GM21390 (cell line): ENCODE measurements at regions not wholly inside any gene's neighbourhood (a gene's known extent, or its start where the extent isn't known, plus 50 kb on each side); places are given as distances from the start of the nearest gene placed in this dataset.
"Not testable (repeated sequence)": the region's sequence is repeated elsewhere in the genome, so short reads cannot be mapped to it uniquely, and the experiment has no call there.

Source experiments
- ATAC-seq: cut with Tn5 transposase; IDR thresholded peaks from one replicate; pipeline ENCODE4 v1.9.1; 2021; ENCODE audit not compliant: unreplicated experiment

GRCh38 chr6:120826253-120826652, 508.0 kb downstream of the TBC1D32 start:
- no peak for ATAC-seq

GRCh38 chr6:120816794-120817193, 517.5 kb downstream of the TBC1D32 start:
- no peak for ATAC-seq

- ATAC-seq, result no peak
Observed at GRCh38 chr6:120805276-120805675, 529.0 kb downstream of the TBC1D32 start.

GRCh38 chr6:120804612-120805011, 529.7 kb downstream of the TBC1D32 start:
- no peak for ATAC-seq

DNA sequence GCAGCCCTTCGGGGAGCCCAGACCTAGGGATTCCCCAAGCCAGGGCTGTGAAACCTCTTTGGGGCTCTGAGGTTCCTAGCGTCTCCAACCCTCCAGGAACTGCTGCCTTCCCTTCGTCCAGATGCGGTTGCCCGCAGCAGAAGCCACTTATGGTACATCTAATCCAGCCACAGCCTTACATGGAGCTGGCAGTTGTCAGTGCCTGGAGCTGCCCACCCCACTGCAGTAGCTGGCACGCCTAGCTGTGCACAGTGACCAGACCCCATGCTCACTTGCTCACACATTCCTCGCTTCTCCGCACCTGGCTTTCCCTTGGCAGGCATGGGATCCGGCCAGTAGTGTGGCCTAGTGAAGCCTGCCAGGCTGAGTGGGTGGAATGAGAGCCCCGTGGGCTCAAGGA, 547.6 kb downstream of the TBC1D32 start:
- ATAC-seq, result no peak

GRCh38 chr6:120786256-120786655, 548.0 kb downstream of the TBC1D32 start:
- no peak for ATAC-seq

DNA sequence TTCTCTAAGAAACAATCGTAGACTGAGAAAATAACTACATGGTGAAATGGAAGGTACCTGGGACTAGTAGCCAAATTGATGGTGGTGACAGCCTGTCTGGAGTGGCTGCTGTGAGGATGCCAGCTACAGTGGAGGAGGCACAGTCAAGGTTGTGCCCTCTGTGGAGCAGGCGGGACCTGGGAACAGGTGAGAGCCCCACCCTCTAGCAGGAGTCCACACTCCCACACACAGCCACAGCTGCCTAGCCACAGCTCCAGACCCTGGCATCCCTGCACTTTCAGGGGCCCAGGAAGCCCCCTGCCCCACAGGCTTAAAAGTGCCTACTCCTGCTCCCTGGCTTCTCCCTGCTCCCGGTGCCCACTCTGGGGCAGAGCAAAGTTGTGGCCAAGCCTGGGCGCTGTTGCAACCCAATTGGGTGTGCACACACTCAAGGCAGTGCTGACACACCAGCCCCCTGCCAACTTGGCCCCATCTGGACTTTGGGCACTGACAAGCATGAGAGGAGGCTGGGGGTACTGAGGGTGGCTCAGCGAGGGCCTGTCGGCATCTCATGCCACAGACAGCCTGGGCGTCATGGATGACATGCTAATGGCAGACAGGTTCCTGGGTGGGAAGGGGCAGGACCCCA, 548.7 kb downstream of the TBC1D32 start:
- no peak for ATAC-seq

- no peak for ATAC-seq
Observed at GRCh38 chr6:120779441-120779840, 554.8 kb downstream of the TBC1D32 start.

- no peak for ATAC-seq
Observed at GRCh38 chr6:120775698-120776097, 558.6 kb downstream of the TBC1D32 start.

DNA sequence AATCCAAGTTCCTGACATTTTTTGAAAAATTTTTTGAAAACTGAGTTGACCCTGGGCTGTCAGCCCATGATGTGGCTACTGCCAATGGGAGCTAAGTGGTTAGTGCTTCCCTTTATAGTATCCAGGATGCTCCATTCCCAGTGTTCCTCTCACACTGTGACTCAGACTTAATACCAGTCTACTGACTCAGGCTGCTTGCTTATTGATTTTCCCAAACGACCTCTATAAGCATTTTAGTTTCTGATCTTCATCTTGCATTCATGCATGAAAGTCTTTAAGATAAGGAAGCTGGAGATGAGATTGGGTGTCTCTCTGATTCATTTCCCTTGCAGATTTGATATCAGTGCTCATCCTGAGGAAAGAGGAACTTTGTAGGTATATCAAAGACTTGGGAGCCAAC, 560.0 kb downstream of the TBC1D32 start:
- ATAC-seq, result no peak

DNA sequence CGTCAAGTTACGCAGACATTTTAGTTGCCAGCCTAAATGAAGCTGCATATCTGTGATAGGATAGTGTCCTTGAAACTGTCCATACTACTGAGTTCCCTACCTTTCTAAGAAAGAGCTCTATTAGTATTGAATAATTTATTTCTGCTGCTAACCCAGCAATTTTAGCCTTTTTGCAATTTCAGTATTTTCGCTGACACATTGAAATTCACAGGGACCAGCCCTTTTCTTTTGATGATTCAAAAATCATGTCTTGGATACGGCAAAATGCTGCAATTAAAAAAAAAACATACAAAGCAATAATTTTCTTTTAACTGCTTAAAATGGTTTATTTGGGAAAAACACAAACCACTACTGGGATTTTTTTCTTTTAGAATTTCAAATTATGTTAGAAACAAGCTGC, 563.3 kb downstream of the TBC1D32 start:
- ATAC-seq, result no peak

DNA sequence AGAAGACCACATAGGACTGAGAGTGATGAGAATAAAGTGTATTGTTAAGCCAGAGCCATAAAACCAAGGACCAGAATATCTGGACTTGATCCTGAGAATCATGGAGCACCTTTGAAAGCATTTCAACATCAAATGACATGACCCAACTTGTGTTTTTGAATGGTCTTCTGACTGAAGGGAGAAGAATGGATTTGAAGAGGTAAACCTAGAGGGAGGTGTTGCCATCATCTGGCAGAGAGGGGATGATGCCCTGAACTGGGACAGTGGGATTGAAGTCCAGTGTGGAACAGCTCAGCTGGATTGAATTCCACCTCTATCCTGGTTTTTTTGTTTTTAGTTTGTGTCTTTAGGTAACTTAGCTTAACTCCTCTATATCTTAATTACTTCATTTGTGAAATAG, 570.0 kb downstream of the TBC1D32 start:
- ATAC-seq, result no peak

DNA sequence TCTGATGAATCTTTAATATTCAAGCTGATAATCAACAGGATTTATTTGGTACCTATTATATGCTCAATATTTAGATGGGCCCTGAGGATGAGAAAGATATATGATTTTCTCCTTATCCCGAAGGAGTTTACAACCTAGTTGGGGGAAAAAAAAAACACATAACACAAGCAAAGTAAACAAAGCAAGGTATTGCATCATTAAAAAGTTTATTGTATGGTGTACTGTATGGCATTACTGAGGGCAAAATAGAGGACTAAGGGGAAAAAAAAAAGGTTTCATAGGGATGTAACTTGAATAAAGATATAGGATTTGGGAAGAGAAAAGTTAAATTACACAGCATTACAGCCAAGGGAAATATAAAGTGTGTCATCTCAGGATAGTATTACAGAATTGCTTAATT, 574.7 kb downstream of the TBC1D32 start:
- no peak for ATAC-seq

DNA sequence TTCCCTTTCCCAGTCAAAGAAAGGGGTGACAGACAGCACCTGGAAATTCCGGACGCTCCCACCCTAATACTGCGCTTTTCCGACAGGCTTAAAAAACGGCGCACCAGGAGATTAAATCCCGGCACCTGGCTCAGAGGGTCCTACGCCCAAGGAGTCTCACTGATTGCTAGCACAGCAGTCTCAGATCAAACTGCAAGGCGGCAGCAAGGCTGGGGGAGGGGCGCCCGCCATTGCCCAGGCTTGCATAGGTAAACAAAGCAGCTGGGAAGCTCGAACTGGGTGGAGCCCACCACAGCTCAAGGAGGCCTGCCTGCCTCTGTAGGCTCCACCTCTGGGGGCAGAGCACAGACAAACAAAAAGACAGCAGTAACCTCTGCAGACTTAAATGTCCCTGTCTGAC, 585.7 kb downstream of the TBC1D32 start:
- not testable (repeated sequence) for ATAC-seq

DNA sequence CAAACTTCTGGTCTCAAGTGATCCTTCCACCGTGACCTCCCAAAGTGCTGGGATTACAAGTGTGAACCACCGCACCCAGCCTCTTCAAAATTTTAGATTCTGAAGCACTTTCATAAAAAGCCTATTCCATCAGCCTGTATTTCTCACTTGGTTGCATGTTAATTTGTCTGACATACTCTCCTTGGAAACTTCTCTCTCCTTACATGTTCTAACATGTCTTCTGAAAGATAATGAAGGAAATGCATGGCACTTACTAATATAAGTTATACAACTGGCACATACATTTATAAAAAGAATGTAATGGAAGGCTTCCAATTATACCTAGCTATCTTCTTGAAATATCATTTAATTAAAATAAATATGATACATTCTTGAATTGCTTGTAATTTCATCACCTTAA, 597.5 kb downstream of the TBC1D32 start:
- no peak for ATAC-seq

- no peak for ATAC-seq
Observed at GRCh38 chr6:120735641-120736040, 598.6 kb downstream of the TBC1D32 start.

DNA sequence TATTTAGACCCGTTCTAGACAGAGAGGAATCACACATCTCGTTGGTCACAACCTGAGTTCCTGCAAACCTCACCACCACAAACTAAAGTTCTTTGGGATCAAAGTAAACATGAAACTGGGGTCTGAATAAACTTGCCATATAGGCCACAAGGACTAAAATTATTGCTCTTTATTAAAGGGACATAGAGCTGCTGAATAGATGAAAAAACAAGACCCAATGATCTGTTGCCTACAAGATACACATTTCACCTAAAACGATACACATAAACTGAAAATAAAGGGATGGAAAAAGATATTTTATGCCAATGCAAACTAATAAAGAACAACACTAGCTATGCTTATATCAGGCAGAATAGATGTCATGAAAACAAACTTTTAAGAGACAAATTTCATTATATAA, 623.0 kb downstream of the TBC1D32 start:
- ATAC-seq, result no peak

GRCh38 chr6:120700001-120700400, 634.3 kb downstream of the TBC1D32 start:
- no peak for ATAC-seq

DNA sequence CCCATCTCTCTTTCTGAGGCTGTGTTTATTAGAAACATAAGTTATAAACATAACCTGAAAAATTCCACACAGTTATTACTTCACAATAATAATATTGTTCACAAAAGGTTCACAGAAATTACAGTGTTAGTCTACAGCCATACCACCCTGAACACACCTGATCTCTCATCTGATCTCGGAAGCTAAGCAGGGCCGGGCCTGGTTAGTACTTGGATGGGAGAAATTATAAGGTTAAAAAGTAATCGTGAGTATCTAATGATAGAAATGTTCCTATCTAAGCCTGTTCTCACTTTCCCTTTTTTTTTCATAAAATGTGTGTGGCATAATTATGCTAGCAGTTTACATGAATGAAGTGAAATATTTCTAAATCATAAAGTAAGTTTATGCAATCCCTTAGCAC, 647.8 kb downstream of the TBC1D32 start:
- ATAC-seq, result no peak

GRCh38 chr6:120682145-120682544, 652.1 kb downstream of the TBC1D32 start:
- no peak for ATAC-seq

- no peak for ATAC-seq
Observed at GRCh38 chr6:120681204-120681603, 653.1 kb downstream of the TBC1D32 start.

DNA sequence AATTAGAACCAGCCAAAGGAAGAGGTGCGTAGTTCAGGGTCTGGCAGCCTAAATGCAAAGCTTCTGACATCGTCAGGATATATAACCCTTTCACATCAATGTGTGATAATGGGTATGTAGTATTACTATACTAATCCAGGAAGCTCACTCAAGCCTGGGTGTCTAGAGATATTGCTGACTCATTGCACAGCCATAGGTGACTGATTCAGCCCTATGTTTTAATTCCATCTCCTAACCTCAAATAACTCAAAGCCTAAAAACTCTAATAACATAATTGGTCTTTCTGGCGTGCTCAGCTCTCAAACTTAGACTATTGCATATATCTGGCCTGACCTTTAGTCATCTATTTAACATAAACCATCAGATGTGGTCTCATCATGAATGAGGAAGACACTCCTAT, 658.4 kb downstream of the TBC1D32 start:
- no peak for ATAC-seq

DNA sequence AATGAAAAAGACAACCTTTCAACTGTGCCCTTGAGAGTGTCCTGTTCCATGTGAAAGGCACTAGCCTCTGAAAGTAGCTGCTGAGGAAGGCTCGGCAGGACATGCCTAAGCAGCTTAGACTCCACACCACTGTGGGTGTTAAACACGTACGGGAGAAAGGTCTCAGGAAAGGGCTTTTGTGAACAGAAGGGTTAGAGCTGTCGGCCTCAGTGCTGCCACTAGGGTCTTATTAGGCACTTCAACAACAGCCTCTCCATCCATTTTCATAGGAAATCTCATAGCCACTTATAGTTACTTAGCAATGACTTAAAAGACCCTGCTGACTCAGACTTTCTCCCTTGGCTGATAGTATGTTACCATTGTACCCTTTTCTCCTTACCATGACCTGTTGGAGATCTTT, 662.8 kb downstream of the TBC1D32 start:
- ATAC-seq, result no peak

DNA sequence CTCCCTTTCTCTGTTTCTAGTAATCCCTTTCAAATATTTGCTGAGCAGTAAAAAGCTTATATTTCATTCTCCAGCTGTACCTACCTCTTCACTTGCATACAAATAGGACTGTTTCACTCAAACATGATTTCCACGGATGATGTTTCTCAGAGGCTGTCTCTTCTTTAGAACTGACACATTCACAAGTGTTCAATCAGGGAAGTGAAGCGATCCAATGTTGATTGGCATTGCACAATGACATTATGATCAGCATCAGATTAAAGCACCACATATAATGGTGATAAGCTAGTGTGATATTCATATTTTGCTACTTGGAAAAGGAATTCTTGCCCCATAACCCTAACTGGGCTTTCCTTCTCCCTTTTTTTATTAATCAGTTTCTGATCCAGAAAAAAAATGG, 681.8 kb downstream of the TBC1D32 start:
- ATAC-seq, result no peak
